GM12875 (cell line): ENCODE measurements at regions not wholly inside any gene's neighbourhood (a gene's known extent, or its start where the extent isn't known, plus 50 kb on each side); places are given as distances from the start of the nearest gene placed in this dataset.

ENCODE experiments used
- H3K4me3 ChIP-seq: one replicate; pipeline ENCODE4 v1.5.1; 2011; ENCODE audit warnings: low read depth, low read length, control low read depth
- TF ChIP-seq, protein P1 (sequence below): IDR thresholded peaks from 2 replicates; pipeline ENCODE4 v1.5.1; 2011; ENCODE audit warnings: low read depth, mild to moderate bottlenecking, control low read depth, inconsistent platforms, low read length, moderate library complexity, borderline replicate concordance; ENCODE audit not compliant: insufficient read depth

DNA sequence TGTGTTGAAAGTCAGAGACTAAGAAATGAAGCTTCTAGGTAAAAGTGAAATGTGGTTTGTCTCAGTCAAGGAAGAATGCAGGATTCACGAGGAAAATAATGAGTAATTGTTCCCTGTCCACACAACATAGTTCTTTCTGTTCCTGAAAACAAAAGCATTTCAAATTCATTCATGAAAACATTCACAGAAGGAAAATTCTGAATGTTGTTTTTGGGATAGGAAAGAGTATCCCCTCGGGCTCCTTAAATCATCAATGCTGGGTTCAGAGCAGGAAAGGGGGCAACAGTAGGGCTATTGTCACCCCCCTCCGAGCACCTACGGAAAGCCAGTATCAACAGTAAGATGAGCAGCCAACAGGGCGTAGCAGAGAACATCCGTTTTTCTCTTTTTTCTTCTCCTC, 769.9 kb upstream of the ADAMTS16 start:
- TF ChIP-seq, protein P1, sequence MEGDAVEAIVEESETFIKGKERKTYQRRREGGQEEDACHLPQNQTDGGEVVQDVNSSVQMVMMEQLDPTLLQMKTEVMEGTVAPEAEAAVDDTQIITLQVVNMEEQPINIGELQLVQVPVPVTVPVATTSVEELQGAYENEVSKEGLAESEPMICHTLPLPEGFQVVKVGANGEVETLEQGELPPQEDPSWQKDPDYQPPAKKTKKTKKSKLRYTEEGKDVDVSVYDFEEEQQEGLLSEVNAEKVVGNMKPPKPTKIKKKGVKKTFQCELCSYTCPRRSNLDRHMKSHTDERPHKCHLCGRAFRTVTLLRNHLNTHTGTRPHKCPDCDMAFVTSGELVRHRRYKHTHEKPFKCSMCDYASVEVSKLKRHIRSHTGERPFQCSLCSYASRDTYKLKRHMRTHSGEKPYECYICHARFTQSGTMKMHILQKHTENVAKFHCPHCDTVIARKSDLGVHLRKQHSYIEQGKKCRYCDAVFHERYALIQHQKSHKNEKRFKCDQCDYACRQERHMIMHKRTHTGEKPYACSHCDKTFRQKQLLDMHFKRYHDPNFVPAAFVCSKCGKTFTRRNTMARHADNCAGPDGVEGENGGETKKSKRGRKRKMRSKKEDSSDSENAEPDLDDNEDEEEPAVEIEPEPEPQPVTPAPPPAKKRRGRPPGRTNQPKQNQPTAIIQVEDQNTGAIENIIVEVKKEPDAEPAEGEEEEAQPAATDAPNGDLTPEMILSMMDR = no peak

DNA sequence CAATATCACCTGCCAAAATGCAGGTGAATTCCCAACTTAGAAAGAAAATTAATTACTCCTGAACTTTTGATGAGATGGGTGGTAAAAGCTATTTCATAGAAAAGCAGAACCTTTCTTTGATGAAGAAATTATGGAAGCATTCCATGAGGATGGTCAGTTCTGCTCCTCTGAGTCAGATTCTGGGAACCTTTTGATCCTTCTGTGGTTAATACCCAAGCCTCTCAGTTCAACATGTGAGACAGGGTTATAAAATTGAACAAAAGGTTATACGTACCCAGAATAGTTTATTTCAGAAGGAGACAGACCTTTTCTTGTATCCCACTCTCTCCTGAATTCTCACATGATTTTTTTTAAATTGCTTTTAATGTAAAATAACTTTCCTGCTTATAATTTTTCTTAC, 767.6 kb upstream of the ADAMTS16 start:
- no peak overlapping the region for H3K4me3 ChIP-seq
- TF ChIP-seq, protein P1 = no peak

More for the DNA sequence above, 769.9 kb upstream of the ADAMTS16 start:
- H3K4me3 ChIP-seq = no peak overlapping the region

GRCh38 chr5:4373051-4373820, 766.9 kb upstream of the ADAMTS16 start:
- TF ChIP-seq, protein P1 = no peak
- H3K4me3 ChIP-seq = no peak overlapping the region

DNA sequence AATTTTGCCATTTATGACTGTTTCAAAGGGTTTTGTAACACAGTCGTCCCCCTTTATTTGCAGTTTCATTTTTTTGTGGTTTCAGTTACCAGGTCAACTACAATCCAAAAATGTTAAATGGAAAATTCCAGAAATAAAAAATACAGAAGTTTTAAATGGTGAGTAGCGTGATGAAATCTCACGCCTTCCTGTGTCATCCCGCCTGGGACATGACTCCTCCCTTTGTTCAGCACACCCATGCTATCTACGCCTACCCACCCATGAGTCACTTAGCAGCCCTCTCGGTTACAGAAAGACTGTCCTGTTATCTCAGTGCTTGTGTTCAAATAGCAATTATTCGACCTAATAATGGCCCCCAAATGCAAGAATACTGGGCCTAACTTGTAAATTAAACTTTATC, 765.3 kb upstream of the ADAMTS16 start:
- TF ChIP-seq, protein P1 = no peak
- H3K4me3 ChIP-seq = no peak overlapping the region

- H3K4me3 ChIP-seq = no peak overlapping the region
- TF ChIP-seq, protein P1 = no peak
Measured at GRCh38 chr5:4375640-4376039, 764.5 kb upstream of the ADAMTS16 start.

- TF ChIP-seq, protein P1 = no peak
- H3K4me3 ChIP-seq = no peak overlapping the region
Measured at GRCh38 chr5:4383102-4383501, 757.0 kb upstream of the ADAMTS16 start.

- TF ChIP-seq, protein P1 = no peak
- no peak overlapping the region for H3K4me3 ChIP-seq
Measured at GRCh38 chr5:4383518-4384198, 756.5 kb upstream of the ADAMTS16 start.
